H9 (cell line): ENCODE measurements at regions not wholly inside any gene's neighbourhood (a gene's known extent, or its start where the extent isn't known, plus 50 kb on each side); places are given as distances from the start of the nearest gene placed in this dataset.

Source experiments
- DNase-seq: peaks from one replicate; pipeline ENCODE4 v3.0.0-alpha.2; 2017
- H2AFZ ChIP-seq: one replicate; pipeline ENCODE4 v1.6.1; 2013; ENCODE audit warnings: mild to moderate bottlenecking, low read length, control low read depth, moderate library complexity
- H2AK5ac ChIP-seq: 2 replicates; pipeline ENCODE4 v1.6.1; 2013; ENCODE audit warnings: low read length, control low read depth, mixed read lengths; ENCODE audit not compliant: insufficient read length
- H2BK120ac ChIP-seq: one replicate; pipeline ENCODE4 v1.6.1; 2013; ENCODE audit warnings: low read depth, mild to moderate bottlenecking, low read length, control low read depth, inconsistent platforms; ENCODE audit not compliant: poor library complexity, severe bottlenecking
- H2BK12ac ChIP-seq: 2 replicates; pipeline ENCODE4 v1.6.1; 2013; ENCODE audit warnings: low read length, control low read depth, mixed read lengths, low read depth; ENCODE audit not compliant: insufficient read length
- H2BK15ac ChIP-seq: 2 replicates; pipeline ENCODE4 v1.6.1; 2013; ENCODE audit warnings: low read depth, low read length, control low read depth
- H2BK20ac ChIP-seq: one replicate; pipeline ENCODE4 v1.6.1; 2013; ENCODE audit warnings: low read depth, mild to moderate bottlenecking, low read length, control low read depth, inconsistent platforms; ENCODE audit not compliant: poor library complexity, severe bottlenecking
- H2BK5ac ChIP-seq: 2 replicates; pipeline ENCODE4 v1.6.1; 2013; ENCODE audit warnings: low read length, control low read depth, mixed read lengths; ENCODE audit not compliant: insufficient read length
- H3K14ac ChIP-seq: 2 replicates; pipeline ENCODE4 v1.6.1; 2013; ENCODE audit warnings: low read length, control low read depth; ENCODE audit not compliant: insufficient read depth
- H3K18ac ChIP-seq: 2 replicates; pipeline ENCODE4 v1.6.1; 2013; ENCODE audit warnings: low read depth, mild to moderate bottlenecking, mixed read lengths, low read length, control low read depth; ENCODE audit not compliant: insufficient read length
- H3K23ac ChIP-seq: 2 replicates; pipeline ENCODE4 v1.6.1; 2013; ENCODE audit warnings: low read length, control low read depth, mixed read lengths, low read depth; ENCODE audit not compliant: insufficient read length
- H3K23me2 ChIP-seq: 2 replicates; pipeline ENCODE4 v1.6.1; 2013; ENCODE audit warnings: low read depth, mild to moderate bottlenecking, mixed read lengths, low read length, control low read depth; ENCODE audit not compliant: insufficient read length, poor library complexity, severe bottlenecking
- H3K27ac ChIP-seq: 2 replicates; pipeline ENCODE4 v1.5.1; 2013; ENCODE audit warnings: low read length, control low read depth, mixed read lengths, low read depth; ENCODE audit not compliant: insufficient read length
- H3K27me3 ChIP-seq: 2 replicates; pipeline ENCODE4 v1.6.1; 2013; ENCODE audit warnings: low read length, control low read depth, inconsistent platforms; ENCODE audit not compliant: insufficient read depth
- H3K4ac ChIP-seq: 2 replicates; pipeline ENCODE4 v1.6.1; 2013; ENCODE audit warnings: low read depth, mild to moderate bottlenecking, control low read depth, inconsistent platforms, low read length, moderate library complexity
- H3K4me1 ChIP-seq: 2 replicates; pipeline ENCODE4 v1.6.1; 2013; ENCODE audit warnings: low read length, control low read depth, inconsistent platforms; ENCODE audit not compliant: insufficient read depth
- H3K4me2 ChIP-seq: 2 replicates; pipeline ENCODE4 v1.6.1; 2013; ENCODE audit warnings: low read length, control low read depth, mixed read lengths; ENCODE audit not compliant: insufficient read length, insufficient read depth
- H3K56ac ChIP-seq: 2 replicates; pipeline ENCODE4 v1.6.1; 2013; ENCODE audit warnings: low read depth, mild to moderate bottlenecking, mixed read lengths, low read length, control low read depth; ENCODE audit not compliant: insufficient read length
- H3K79me1 ChIP-seq: 2 replicates; pipeline ENCODE4 v1.6.1; 2013; ENCODE audit warnings: low read depth, mild to moderate bottlenecking, moderate library complexity, low read length, control low read depth, inconsistent platforms; ENCODE audit not compliant: insufficient read depth, poor library complexity, severe bottlenecking
- H3K79me2 ChIP-seq: 2 replicates; pipeline ENCODE4 v1.6.1; 2013; ENCODE audit warnings: low read length, control low read depth, inconsistent platforms; ENCODE audit not compliant: insufficient read depth
- H3K9ac ChIP-seq: 2 replicates; pipeline ENCODE4 v1.6.1; 2013; ENCODE audit warnings: low read length, control low read depth, mixed read lengths; ENCODE audit not compliant: insufficient read length; ENCODE audit errors: extremely low read depth
- H3K9me3 ChIP-seq: one replicate; pipeline ENCODE4 v1.6.1; 2013; ENCODE audit warnings: low read depth, low read length, inconsistent platforms; ENCODE audit not compliant: control insufficient read depth
- H3T11ph ChIP-seq: one replicate; pipeline ENCODE4 v1.6.1; 2013; ENCODE audit warnings: mild to moderate bottlenecking, low read length, control low read depth, inconsistent platforms
- H4K20me1 ChIP-seq: one replicate; pipeline ENCODE4 v1.6.1; 2013; ENCODE audit not compliant: control insufficient read depth, insufficient read length, insufficient read depth
- H4K5ac ChIP-seq: 2 replicates; pipeline ENCODE4 v1.6.1; 2013; ENCODE audit warnings: low read depth, mild to moderate bottlenecking, mixed read lengths, low read length, control low read depth; ENCODE audit not compliant: insufficient read length
- H4K8ac ChIP-seq: replicated peaks from 2 replicates; pipeline ENCODE4 v1.6.1; 2013; ENCODE audit warnings: low read length, control low read depth, mixed read lengths, low read depth; ENCODE audit not compliant: insufficient read length
- H4K91ac ChIP-seq: 2 replicates; pipeline ENCODE4 v1.6.1; 2013; ENCODE audit warnings: low read depth, mild to moderate bottlenecking, moderate library complexity, mixed read lengths, low read length, control low read depth; ENCODE audit not compliant: insufficient read length
- H3K27ac Mint-ChIP-seq, 3 experiments: 2 replicates in 2 of 3; 3 replicates in 1 of 3; pipeline ENCODE4 v1.8.0; 2020 to 2021; ENCODE audit warnings: mixed read lengths in 3 of 3, mild to moderate bottlenecking in 1 of 3, moderate library complexity in 1 of 3
- H3K27me3 Mint-ChIP-seq: 2 replicates; pipeline ENCODE4 v1.8.0; 2021; ENCODE audit warnings: low read depth, mild to moderate bottlenecking, moderate library complexity, mixed read lengths
- H3K36me3 Mint-ChIP-seq, 3 experiments: 2 replicates in 2 of 3; 3 replicates in 1 of 3; pipeline ENCODE4 v1.8.0; 2020 to 2021; ENCODE audit warnings: low read depth in 3 of 3, mixed read lengths in 3 of 3; ENCODE audit not compliant: insufficient read depth in 1 of 3
- H3K4me1 Mint-ChIP-seq, 2 experiments: 2 replicates each; pipeline ENCODE4 v1.8.0; 2020; ENCODE audit warnings: mixed read lengths in 2 of 2
- H3K4me3 Mint-ChIP-seq, 2 experiments: 2 replicates in 1 of 2; 3 replicates in 1 of 2; pipeline ENCODE4 v1.8.0; 2020 to 2021; ENCODE audit warnings: mild to moderate bottlenecking in 2 of 2, mixed read lengths in 2 of 2, moderate library complexity in 1 of 2
- H3K9me3 Mint-ChIP-seq, 2 experiments: 2 replicates in 1 of 2; 3 replicates in 1 of 2; pipeline ENCODE4 v1.8.0; 2020; ENCODE audit warnings: mild to moderate bottlenecking in 2 of 2, mixed read lengths in 2 of 2, moderate library complexity in 1 of 2
- CTCF ChIP-seq: fragments of 200-600 bp; sonication (generic); conservative IDR thresholded peaks from 3 replicates; pipeline ENCODE4 v1.8.0; 2021; ENCODE audit warnings: antibody characterized with exemption, mild to moderate bottlenecking
- WGBS: extraction: QIAGEN DNeasy Blood & Tissue Kit; methylation state at CpG from one replicate; pipeline ENCODE4 v1.1.7; 2013; ENCODE audit warnings: missing lambda C conversion rate, low lambda C conversion rate, mixed read lengths; ENCODE audit not compliant: insufficient read length; ENCODE audit errors: extremely low coverage; 5-methylcytosine and 5-hydroxymethylcytosine counted together

GRCh38 chr6:147784371-147784770 lies 275.9 kb downstream of the SAMD5 start:
- no peaks in the 10 kb centered on the region for H3K4me1 ChIP-seq

More at GRCh38 chr6:147784371-147784770, 275.9 kb downstream of the SAMD5 start:
- H3K18ac ChIP-seq: no peak overlapping the region
- no CpG with 5 or more reads among the region's 2 CpGs for WGBS
- H3K9me3 ChIP-seq: no peaks in the 10 kb centered on the region
- no peak overlapping the region for H2BK5ac ChIP-seq
- no peak for TF ChIP-seq CTCF
- H4K91ac ChIP-seq: no peak overlapping the region
- H3K4me3 Mint-ChIP-seq: no peak overlapping the region
- no peak overlapping the region for H3T11ph ChIP-seq
- no peaks in the 10 kb centered on the region for H3K79me2 ChIP-seq
- H3K27me3 ChIP-seq: no peaks in the 10 kb centered on the region
- H3K27ac Mint-ChIP-seq: no peak overlapping the region
- H3K56ac ChIP-seq: no peak overlapping the region
- H3K9me3 Mint-ChIP-seq: peaks cover 0 to 3% of the 10 kb centered on the region in 2 experiments; a peak in 2 of 5 replicates
- no peaks in the 10 kb centered on the region for H3K23me2 ChIP-seq
- H2BK120ac ChIP-seq: no peak overlapping the region
- no peak overlapping the region for H2BK20ac ChIP-seq
- H4K8ac ChIP-seq: no peak overlapping the region
- H2BK12ac ChIP-seq: no peak overlapping the region
- no peak overlapping the region for H3K14ac ChIP-seq
- no peaks in the 10 kb centered on the region for H3K4me1 Mint-ChIP-seq
- H3K27me3 Mint-ChIP-seq: no peaks in the 10 kb centered on the region
- no peak overlapping the region for H2AK5ac ChIP-seq
- H2BK15ac ChIP-seq: no peak overlapping the region
- no peak overlapping the region for H3K4me2 ChIP-seq
- no peaks in the 10 kb centered on the region for H3K79me1 ChIP-seq
- no peaks in the 10 kb centered on the region for H4K20me1 ChIP-seq
- no peak overlapping the region for H3K23ac ChIP-seq
- H2AFZ ChIP-seq: no peak overlapping the region
- H3K9ac ChIP-seq: no peak overlapping the region
- no peak overlapping the region for H3K4ac ChIP-seq
- no peak overlapping the region for H3K27ac ChIP-seq
- DNase-seq: no peak
- H4K5ac ChIP-seq: no peak overlapping the region
- H3K36me3 Mint-ChIP-seq: no peaks in the 10 kb centered on the region
